ENCODE measurements at regions not wholly inside any gene's neighbourhood (a gene's known extent, or its start where the extent isn't known, plus 50 kb on each side); places are given as distances from the start of the nearest gene placed in this dataset.

- no peak for FAIRE-seq
These were observed 399.0 kb downstream of the LRRC70 start for GRCh38 chr5:62977661-62978060.

More at GRCh38 chr5:62977661-62978060, 399.0 kb downstream of the LRRC70 start:
- H3K27ac ChIP-seq (ENCODE audit: control insufficient read depth, insufficient read depth): no peak overlapping the region
- H3K27me3 ChIP-seq (replicated peaks in 1 of 2; ENCODE audit: control insufficient read depth in 2 of 2, insufficient read depth in 2 of 2, low read length in 1 of 2): no peaks in the 10 kb centered on the region
- H3K9ac ChIP-seq (ENCODE audit: control insufficient read depth, insufficient read depth, low read length): no peak overlapping the region
- ChIA-PET SMC1A (ENCODE audit: uncharacterized antibody, unreplicated experiment) (interaction anchor here (1.7 kb wide), 1 partner anchor 21 kb away, joined by 5 read pairs; no protein-coding TSS in a partner anchor), POLR2A (no interaction called here), CTCF (no interaction called here), RAD21 (ENCODE audit: unreplicated experiment) (no interaction called here)
- intact Hi-C loops (cut with micrococcal nuclease; ENCODE audit: unreplicated experiment) (no loop called here), in situ Hi-C loops (cut with MboI) (no loop called here)
- H3K9me3 ChIP-seq (replicated peaks; ENCODE audit: control insufficient read depth, insufficient read depth, low read length): no peaks in the 10 kb centered on the region
- H3K79me2 ChIP-seq (ENCODE audit: control insufficient read depth, insufficient read depth, low read length): no peaks in the 10 kb centered on the region
- H4K20me1 ChIP-seq (ENCODE audit: control insufficient read depth, insufficient read depth): no peaks in the 10 kb centered on the region
- no peaks in the 10 kb centered on the region for H3K4me1 ChIP-seq (ENCODE audit: control insufficient read depth, insufficient read depth, low read length)
- WGBS (ENCODE audit: insufficient coverage, insufficient replicate concordance, low lambda C conversion rate, missing lambda C conversion rate): 0% methylated on average over 4 of the region's 4 CpGs
- no peak overlapping the region for H3K4me3 ChIP-seq
- DNase-seq (ENCODE audit: low read depth, low spot score) (no peak), ATAC-seq (no peak)
- no TSS peak for BruUV-seq (replicated peaks)
- H3K4me2 ChIP-seq (ENCODE audit: control insufficient read depth, insufficient read depth): no peak overlapping the region
- TF ChIP-seq NFYA (IDR thresholded peaks at IDR 0.05; ENCODE audit: borderline replicate concordance, low read depth, low read length): no peak
- no peak for TF ChIP-seq JUND (IDR thresholded peaks at IDR 0.05; ENCODE audit: low read depth, low read length)
- TF ChIP-seq EP300 (IDR thresholded peaks at IDR 0.05; ENCODE audit: borderline replicate concordance in 1 of 2, control insufficient read depth in 1 of 2, low read depth in 2 of 2, low read length in 2 of 2): no peak
- TF ChIP-seq ZNF384 (IDR thresholded peaks at IDR 0.05; ENCODE audit: borderline replicate concordance, low read depth, low read length): no peak
- TF ChIP-seq TARDBP (IDR thresholded peaks at IDR 0.05; ENCODE audit: borderline replicate concordance): no peak
- no peak for TF ChIP-seq MEF2B (IDR thresholded peaks at IDR 0.05; ENCODE audit: partially characterized antibody, poor library complexity, severe bottlenecking)
- TF ChIP-seq RAD51 (IDR thresholded peaks at IDR 0.05): no peak
- no peak for TF ChIP-seq YY1 (IDR thresholded peaks at IDR 0.05; ENCODE audit: low read depth, low read length)
- TF ChIP-seq BCL11A (IDR thresholded peaks at IDR 0.05; ENCODE audit: low read depth, low read length): no peak
- TF ChIP-seq TCF3 (IDR thresholded peaks at IDR 0.05; ENCODE audit: borderline replicate concordance, insufficient read depth, low read depth, low read length): no peak
- no peak for TF ChIP-seq ATF3 (IDR thresholded peaks at IDR 0.05; ENCODE audit: borderline replicate concordance, extremely low read depth, low read depth, low read length)
- TF ChIP-seq ZSCAN29 (IDR thresholded peaks at IDR 0.05): no peak
- TF ChIP-seq FOXM1 (IDR thresholded peaks at IDR 0.05; ENCODE audit: low read depth, low read length): no peak
- TF ChIP-seq POLR2AphosphoS2 (IDR thresholded peaks at IDR 0.05; ENCODE audit: low read depth, low read length): no peak
- no peak for TF ChIP-seq NR2C1 (IDR thresholded peaks at IDR 0.05)
- TF ChIP-seq ZNF207 (IDR thresholded peaks at IDR 0.05; ENCODE audit: borderline replicate concordance): no peak
- no peak for TF ChIP-seq KAT2A (conservative IDR thresholded peaks at IDR 0.05; ENCODE audit: control insufficient read depth, low read depth, low read length)
- TF ChIP-seq SIX5 (IDR thresholded peaks at IDR 0.05; ENCODE audit: low read depth, low read length, severe bottlenecking): no peak
- TF ChIP-seq SP1 (IDR thresholded peaks at IDR 0.05; ENCODE audit: low read depth, low read length): no peak
- H2AFZ ChIP-seq (ENCODE audit: control insufficient read depth, low read depth, low read length): no peak overlapping the region
- no peaks in the 10 kb centered on the region for H3K36me3 ChIP-seq (ENCODE audit: control insufficient read depth in 2 of 2, insufficient read depth in 2 of 2, low read length in 1 of 2)

Data from GM12878 (cell line).